ENCODE measurements at regions not wholly inside any gene's neighbourhood (a gene's known extent, or its start where the extent isn't known, plus 50 kb on each side); places are given as distances from the start of the nearest gene placed in this dataset.

DNA sequence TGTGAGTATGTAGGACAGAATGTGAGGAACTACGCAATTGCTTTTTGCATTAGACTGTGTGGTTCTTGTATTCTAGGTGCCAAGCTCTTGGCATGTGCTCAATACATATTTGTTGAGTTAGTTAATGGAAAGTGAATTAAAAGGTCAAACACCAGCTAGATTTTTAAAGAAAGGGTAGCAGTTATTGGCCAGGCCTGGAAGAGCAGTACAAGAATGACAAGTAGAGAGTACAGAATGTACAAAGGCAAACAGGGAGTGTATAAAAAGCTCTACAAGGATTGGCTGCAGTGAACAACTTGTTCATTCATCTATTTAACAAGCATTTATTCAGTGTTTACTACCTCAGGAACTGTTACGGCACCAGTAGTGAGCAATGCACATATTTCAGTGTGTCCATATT is 854.0 kb upstream of the SEL1L start:
- TF ChIP-seq CTCF (IDR thresholded peaks at IDR 0.05; ENCODE audit: insufficient read depth, low read length, severe bottlenecking): no peak
- H3K27me3 ChIP-seq (ENCODE audit: control insufficient read depth, insufficient read depth, low read length): no peaks in the 10 kb centered on the region
- FAIRE-seq (no peak), DNase-seq (ENCODE audit: low read depth) (peak; percentile 8)
- no peaks in the 10 kb centered on the region for H3K36me3 ChIP-seq (ENCODE audit: control insufficient read depth, insufficient read depth, low read length)
- no peak overlapping the region for H3K4me3 ChIP-seq (ENCODE audit: low read depth, low read length)

- FAIRE-seq: no peak
- no peaks in the 10 kb centered on the region for H3K36me3 ChIP-seq (ENCODE audit: control insufficient read depth, insufficient read depth, low read length)
- no peaks in the 10 kb centered on the region for H3K27me3 ChIP-seq (ENCODE audit: control insufficient read depth, insufficient read depth, low read length)
- no peak for TF ChIP-seq CTCF (IDR thresholded peaks at IDR 0.05; ENCODE audit: insufficient read depth, low read length, severe bottlenecking)
- peak; percentile 6 for DNase-seq (ENCODE audit: low read depth)
- H3K4me3 ChIP-seq (ENCODE audit: low read depth, low read length): no peak overlapping the region
Measured at GRCh38 chr14:82388488-82388887, 854.8 kb upstream of the SEL1L start.

- DNase-seq (ENCODE audit: low read depth) (no peak), FAIRE-seq (no peak)
- H3K36me3 ChIP-seq (ENCODE audit: control insufficient read depth, insufficient read depth, low read length): no peaks in the 10 kb centered on the region
- H3K27me3 ChIP-seq (ENCODE audit: control insufficient read depth, insufficient read depth, low read length): no peaks in the 10 kb centered on the region
- TF ChIP-seq CTCF (IDR thresholded peaks at IDR 0.05; ENCODE audit: insufficient read depth, low read length, severe bottlenecking): no peak
- no peak overlapping the region for H3K4me3 ChIP-seq (ENCODE audit: low read depth, low read length)
Measured at GRCh38 chr14:82390586-82390985, 856.9 kb upstream of the SEL1L start.

GRCh38 chr14:82394916-82395315 is 861.3 kb upstream of the SEL1L start:
- FAIRE-seq: no peak
- Histone ChIP-seq H3K4me3 (ENCODE audit: low read depth, low read length) (no peak overlapping the region), H3K36me3 (ENCODE audit: control insufficient read depth, insufficient read depth, low read length) (no peaks in the 10 kb centered on the region), H3K27me3 (ENCODE audit: control insufficient read depth, insufficient read depth, low read length) (no peaks in the 10 kb centered on the region)
- no peak for TF ChIP-seq CTCF (IDR thresholded peaks at IDR 0.05; ENCODE audit: insufficient read depth, low read length, severe bottlenecking)
- no peak for DNase-seq (ENCODE audit: low read depth)

- no peak overlapping the region for H3K4me3 ChIP-seq (ENCODE audit: low read depth, low read length)
- DNase-seq (ENCODE audit: low read depth) (no peak), FAIRE-seq (no peak)
- no peak for TF ChIP-seq CTCF (IDR thresholded peaks at IDR 0.05; ENCODE audit: insufficient read depth, low read length, severe bottlenecking)
- H3K27me3 ChIP-seq (ENCODE audit: control insufficient read depth, insufficient read depth, low read length): no peaks in the 10 kb centered on the region
- H3K36me3 ChIP-seq (ENCODE audit: control insufficient read depth, insufficient read depth, low read length): no peaks in the 10 kb centered on the region
Measured at GRCh38 chr14:82398256-82398655, 864.6 kb upstream of the SEL1L start.

GRCh38 chr14:82403987-82404386 is 870.3 kb upstream of the SEL1L start:
- FAIRE-seq: no peak
- Histone ChIP-seq H3K36me3 (ENCODE audit: control insufficient read depth, insufficient read depth, low read length) (no peaks in the 10 kb centered on the region), H3K4me3 (ENCODE audit: low read depth, low read length) (no peak overlapping the region), H3K27me3 (ENCODE audit: control insufficient read depth, insufficient read depth, low read length) (no peaks in the 10 kb centered on the region)
- DNase-seq (ENCODE audit: low read depth): no peak
- no peak for TF ChIP-seq CTCF (IDR thresholded peaks at IDR 0.05; ENCODE audit: insufficient read depth, low read length, severe bottlenecking)
